Fibroblast of skin of back (primary cell): ENCODE measurements at regions not wholly inside any gene's neighbourhood (a gene's known extent, or its start where the extent isn't known, plus 50 kb on each side); places are given as distances from the start of the nearest gene placed in this dataset.
A peak's percentile ranks its signal among the peaks of the same experiment; 100 is the strongest.
"Not testable (repeated sequence)": the region's sequence is repeated elsewhere in the genome, so short reads cannot be mapped to it uniquely, and the experiment has no call there.

Experiments
- DNase-seq: peaks from one replicate; pipeline ENCODE4 v3.0.0-alpha.2; 2013

DNA sequence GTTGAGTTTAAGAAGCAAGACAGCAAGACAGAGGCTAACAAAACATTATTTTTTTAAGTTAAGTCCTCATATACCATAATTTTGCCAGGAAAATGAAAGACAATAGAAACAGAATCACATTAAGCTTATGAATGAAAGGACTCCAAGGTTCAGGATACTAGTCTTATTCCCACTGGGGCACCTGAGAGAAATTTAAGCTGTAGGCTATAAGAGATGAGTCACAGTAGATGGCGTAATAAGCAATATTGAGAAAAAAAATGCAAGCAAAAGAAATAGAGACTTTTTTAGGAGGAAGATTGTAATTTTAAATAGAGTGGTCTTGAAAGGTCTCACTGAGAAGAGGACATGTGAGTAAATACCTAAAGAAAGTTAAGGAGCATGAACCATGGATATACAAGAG lies 57.1 kb upstream of the KIF2B start:
- no peak for DNase-seq

DNA sequence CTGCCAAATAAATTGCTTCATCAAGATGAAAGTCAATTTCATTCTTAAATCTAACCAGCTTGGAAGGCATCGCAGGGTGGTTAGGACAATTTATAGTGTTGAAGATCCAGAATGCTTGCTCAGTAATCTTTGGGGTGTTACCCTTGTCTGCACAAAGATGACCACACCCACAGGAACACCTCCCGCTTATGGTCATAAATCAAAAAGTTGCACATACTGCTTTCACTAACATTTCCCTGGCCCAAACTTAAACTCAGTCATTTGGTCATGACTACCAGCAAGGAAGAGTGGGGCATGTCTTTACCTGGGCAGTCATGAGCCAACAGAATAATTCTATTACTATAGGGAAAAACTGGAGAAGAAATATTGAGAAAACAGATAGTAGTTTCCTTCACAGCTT lies 57.6 kb upstream of the KIF2B start:
- no peak for DNase-seq

DNA sequence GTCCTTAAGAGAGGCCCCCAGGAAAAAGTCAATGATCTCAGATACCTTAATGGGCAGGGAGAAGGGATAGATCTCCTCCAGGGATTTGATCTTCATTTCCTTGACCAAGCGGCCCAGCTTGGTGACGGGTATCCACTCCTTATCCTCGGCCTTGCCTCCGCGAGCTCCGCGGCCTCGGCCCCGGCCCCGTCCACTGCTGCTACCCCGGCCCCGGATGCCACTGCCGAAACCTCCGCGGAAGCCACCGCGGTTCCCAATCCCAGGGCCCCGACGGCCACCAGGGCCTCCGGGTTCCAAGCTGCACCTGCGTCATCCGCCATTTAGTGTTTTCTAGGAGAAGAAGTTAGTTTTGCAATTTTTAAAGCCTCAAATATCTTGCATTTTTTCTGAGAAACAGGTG lies 65.2 kb upstream of the KIF2B start:
- no peak for DNase-seq

DNA sequence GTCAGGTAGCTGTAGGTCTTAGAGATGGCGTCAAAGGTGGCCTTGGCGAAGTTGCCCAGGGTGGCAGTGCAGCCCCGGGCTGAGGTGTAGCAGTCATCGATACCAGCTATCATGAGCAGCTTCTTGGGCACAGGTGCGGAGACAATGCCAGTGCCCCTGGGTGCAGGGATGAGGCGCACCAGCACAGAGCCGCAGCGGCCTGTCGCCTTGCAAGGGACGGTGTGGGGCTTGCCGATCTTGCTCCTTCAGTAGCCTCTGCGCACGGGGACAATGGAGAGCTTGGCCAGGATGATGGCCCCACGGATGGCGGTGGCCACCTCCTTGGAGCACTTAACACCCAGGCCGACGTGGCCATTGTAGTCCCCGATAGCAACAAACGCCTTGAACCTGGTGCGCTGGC lies 65.6 kb upstream of the KIF2B start:
- not testable (repeated sequence) for DNase-seq

DNA sequence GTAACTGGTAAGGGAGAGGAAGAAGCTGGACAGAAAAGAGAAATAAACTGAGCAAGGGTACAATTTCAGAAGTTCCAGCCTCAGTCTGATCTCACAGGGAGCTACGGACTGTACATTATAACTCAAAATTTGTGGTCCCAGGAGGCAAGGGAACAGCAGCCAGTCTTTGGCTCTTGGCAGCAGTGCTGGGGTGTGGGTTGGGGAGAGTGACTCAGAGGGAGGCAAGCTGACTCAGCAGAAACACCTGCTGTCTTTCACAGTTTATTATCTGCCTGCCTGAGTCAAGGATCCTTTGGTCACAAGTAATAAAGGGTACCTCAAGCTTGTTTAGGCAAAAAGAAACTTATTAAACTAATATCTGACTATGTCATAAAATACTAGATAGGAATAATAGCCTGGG lies 73.5 kb upstream of the KIF2B start:
- DNase-seq = peak; percentile 6

DNA sequence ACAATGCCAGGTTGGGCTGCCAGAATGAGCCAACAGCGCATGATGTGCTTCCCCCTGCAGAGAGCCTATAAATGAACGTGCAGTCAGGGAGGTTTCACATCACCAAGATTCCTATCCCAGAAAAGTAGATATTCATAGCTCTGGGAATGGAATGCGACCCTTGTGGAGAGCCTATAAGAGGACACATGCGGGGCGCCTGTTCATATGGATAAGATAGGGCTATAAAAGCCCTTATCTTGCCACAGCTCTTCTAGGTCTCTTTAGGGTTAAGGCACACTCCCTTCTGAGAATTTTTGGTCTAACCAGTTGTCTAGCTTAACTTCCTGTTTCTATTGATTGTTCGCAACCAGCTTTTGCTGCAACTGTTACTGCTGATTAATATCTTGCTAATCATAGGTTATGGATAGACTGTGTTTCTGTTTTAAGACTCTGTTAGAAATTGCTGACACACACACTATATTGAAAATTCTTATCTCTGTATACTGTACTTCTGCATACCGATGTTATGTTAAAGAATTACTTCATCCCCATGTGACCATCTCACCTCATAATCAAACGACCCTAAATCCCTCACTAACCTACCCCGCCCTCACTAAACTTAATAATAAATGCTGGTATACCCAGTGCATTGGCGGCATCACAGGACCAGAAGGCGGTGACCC lies 74.4 kb upstream of the KIF2B start:
- DNase-seq = not testable (repeated sequence)

DNA sequence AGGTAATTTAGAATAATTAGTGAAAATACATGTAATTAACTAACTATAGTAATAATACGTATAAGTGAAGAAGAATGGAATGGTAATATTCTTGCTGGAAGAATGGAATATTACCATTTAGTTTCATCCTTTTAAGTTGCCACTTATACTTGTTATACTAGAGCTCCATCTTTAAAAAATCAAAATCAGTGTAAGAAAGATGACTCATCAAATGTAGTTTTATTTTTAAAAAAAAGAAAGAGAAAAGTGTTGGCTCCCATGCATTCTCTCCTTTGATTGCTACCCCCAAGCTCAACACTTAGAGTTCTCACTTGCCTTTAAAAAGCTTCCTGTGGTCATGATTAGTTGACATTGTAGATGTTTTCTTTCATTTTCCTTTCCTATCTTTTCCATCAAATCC lies 82.4 kb upstream of the KIF2B start:
- DNase-seq = no peak

DNA sequence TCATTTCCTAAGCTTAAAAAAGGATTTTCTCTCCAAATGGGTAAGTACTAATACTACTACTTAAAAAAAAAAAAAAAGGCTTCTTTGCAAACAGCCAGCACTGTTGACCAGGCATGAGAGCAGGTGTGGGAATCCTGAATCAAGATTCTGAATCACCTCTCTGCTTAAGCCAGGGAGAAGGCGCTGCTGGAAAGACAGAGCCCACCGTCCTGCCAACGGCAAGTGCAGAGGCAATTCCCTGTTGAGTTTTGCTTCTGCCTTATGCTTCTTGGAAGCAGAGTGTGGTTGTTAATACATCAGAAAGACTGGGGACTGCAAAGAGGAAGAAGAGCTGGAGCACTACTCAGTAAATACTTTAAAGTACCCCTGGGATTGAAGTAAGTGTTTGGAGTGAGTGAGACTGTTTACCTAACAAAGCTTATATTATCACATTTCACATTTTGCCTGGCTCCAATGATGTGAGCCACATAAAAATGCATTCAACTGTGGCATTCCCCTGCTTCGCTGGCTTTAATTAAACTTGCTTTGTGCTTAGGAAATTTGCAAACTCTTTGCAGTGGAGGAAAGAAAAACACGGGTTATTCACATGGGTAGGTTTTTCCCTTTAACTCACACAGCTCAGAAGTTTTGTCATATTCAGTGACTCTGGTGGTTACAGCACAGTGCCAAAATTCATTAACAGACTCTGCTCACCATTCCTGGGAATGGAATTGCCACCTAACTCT lies 86.0 kb upstream of the KIF2B start:
- no peak for DNase-seq

DNA sequence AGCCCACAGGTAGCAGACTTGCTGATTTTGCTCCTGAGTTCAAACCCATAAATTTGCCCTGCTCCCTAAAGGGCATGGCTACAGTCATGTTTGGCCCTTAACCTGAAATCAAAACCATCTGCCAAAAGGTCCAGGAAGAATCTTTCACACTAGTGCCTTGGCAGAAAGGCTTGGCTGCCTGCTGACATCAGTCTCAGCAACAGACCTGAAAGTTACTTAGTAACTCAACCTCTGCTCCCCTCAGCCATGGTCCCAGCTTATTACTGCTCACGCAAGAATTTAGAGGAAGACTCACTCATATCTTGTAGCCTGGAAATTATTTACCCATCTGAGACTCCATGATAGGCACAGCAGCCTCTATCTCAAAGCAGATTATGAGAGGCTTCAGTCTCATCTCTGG lies 98.0 kb upstream of the KIF2B start:
- no peak for DNase-seq

DNA sequence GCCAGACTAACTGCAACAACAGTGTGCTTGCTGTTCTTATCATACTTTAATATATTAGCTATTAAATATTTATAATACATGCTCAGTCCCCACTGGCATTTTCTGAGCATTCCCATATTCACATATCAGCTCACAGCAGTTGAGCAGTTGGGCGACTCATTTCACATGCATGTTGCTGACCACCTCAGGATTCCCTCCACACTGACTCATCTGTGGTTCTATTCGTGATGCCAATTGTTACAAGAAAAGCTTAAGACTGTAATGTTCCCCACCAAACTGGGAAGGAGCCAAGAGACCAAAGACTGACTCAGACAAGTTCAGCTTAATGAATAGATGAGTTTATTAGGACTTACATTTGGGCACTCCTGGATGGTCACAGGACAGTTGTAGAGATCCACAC lies 100.3 kb upstream of the KIF2B start:
- DNase-seq = peak; percentile 100

DNA sequence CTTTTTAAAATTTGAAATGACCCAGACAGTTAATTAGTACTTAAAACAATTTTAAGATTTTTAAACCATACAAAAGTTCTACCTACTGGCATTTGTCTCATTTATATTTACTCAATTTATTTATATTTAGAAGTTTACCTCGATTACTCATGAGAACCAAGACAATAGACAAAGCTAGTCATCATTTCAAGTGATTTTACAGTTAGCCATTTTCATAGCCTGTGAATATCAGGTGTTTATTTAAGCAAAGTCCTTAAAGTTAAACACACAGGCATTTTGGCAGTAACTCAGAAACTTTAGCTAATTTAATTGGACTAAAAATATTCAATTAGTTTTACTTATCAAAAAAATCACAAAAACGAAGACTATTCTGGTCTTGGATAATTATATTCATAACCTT lies 101.6 kb upstream of the KIF2B start:
- no peak for DNase-seq

DNA sequence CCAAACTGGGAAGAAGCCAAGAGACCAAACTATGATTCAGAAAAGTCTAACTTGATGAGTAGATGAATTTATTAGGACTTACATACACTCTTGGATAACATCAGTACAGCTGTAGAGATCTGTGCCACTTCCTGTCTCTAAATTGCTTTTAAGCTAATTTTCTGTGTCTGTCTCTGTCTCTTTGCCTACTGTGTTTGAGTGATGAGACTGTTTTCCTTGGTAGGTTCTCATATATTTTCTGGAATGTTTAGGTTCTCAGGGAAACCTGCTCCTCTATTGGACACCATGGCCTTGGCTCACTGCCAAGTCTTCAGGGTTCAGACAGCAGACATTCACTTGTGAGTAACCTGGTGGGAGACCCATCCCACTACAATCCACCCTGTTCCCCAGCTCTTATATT lies 103.5 kb upstream of the KIF2B start:
- peak; percentile 44 for DNase-seq

DNA sequence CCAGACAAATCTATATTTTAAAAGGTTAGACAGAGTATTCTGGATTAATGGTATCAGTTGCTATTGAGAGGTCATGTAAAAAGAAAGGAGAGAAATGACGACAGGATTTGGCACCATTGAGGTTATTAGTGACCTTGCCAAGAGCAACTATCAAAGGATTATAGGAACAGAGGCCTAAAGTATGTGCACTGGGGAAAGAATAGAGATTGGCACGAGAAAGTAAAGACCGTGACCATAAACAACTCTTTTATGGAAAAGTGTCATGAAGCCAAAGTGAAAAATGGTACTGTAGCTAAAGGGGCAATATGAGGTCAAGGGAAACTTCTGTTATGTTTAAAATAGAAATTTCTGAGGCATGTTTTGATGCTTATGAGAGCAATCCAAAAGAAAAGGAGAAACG lies 115.2 kb upstream of the KIF2B start:
- no peak for DNase-seq

DNA sequence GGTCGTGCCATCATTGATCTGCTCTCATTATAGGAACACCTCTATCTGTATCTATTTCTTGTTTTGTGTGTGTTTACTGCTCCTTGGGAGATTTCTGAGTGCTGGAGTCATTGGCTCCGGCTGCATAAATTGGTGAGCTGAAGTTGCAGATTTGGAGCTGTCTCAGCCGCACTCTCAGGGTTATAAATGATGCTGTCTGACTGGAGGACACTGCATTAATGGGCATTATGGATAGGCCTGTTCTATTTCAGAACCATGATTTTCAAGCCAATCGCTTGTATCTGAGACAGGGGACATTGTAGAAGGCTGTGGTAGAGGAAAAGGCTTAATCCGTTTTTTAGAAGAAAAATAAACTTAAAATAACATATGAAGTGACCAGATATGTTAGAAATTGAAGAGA lies 126.4 kb upstream of the KIF2B start:
- DNase-seq = no peak

DNA sequence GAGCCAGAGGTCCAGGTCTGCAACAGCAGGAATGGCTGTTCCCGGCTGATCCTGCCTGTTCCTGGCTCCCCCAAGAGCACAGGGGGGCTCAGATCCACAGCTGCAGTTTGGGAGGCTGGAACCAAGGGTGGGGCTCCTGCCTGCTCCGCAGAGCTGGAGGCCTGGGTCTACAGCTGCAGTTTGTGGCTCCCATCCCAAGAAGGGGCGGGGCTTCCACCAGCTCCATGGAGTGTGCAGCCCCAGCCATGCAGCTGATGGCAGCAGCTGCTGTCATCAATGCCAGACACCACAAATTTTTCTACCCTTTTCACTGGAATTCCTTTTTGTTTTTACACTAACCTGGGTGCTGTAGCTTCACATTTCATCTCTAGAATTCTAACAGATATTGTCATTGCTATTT lies 135.4 kb upstream of the KIF2B start:
- no peak for DNase-seq

DNA sequence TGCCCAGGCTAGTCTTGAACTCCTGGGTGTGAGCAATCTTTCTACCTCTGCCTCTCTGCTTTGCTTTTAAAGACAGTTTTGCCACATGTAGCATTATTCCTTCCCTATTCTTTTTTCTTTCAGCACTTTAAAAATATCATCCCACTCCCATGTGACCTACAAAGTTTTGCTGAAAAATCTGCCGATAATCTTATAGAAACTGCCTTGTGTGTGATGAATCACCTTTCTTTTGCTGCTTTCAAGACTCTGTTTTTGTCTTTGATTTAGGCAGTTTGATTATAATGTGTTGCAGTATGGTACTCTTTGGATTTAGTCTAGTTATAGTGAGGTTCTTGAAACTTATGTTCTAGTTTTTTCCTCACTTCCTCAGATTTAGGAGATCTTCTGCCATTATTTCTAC lies 142.0 kb upstream of the KIF2B start:
- no peak for DNase-seq

DNA sequence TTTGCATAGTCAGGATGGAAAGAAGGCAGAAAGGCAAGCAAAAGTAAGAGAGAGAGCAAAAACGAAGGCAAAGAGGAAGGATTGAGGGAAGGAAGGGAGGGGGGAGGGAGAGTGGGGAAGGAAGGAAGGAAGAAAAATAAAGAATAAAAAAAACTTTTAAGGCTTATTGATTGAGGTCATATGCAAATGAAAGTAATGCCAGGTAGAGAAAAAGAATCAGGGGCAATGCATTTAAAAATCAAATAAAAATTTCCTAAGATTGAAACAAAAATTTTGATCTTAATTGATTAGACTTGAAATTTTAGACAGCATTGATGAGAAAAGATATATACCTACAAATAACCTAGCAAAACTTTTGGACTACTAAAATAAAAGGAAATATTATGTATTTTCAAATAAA lies 153.9 kb upstream of the KIF2B start:
- DNase-seq = no peak

DNA sequence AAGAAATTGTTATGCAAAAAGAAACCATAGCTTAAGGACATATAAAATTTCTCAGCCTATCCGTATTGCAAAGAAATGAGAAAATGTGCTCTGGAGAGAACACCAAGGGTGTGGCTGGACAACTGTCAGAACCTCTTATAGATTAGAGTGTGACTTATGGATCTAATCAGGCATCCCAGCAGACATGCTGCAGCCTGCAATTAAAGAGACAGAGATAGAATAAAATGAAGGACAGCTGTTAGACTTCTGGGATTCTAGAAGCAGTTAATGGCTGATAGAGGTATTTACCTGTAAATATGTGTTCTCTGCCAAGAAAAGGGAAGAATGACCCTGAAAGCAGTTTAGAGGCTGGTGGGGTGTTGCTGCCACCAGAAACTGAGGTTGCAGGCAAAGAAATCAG lies 160.1 kb upstream of the KIF2B start:
- no peak for DNase-seq

DNA sequence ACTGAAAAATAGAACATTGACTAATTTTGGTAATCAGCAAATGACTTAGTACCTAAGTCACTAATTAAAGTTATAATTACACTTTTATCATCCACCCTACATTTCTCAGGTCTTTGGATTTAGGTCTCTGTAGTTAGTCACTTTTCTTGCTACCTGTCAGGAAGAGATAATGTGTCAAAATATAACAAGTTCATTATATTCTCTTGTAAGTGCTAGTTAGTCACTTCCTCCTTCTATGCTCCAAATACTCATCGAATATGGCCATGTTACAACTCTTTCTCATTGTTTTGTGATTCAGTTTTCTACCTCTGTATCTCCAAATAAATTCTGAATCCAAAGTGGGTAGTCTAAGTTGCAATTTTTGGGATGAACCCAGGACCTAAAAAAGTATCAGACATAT lies 163.5 kb upstream of the KIF2B start:
- no peak for DNase-seq

DNA sequence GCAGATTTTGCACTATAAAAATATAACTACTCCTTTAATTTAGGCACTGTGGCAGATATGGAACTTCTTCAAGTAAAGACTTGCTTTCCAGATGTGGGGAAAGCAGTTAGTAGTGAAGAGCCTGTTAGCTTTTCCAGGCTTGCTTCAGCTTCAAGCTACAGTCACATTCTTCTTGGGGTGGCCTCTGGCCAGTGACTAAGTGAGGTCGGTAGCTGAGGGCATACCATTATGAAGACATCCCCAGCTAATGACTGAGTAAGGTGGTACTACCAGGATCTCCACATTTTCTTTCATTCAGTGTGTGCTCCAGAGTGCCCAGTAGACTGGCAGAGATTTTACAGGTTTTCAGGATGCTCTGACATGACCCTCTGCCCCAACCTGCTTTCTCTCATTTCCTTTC lies 167.1 kb upstream of the KIF2B start:
- peak; percentile 3 for DNase-seq

DNA sequence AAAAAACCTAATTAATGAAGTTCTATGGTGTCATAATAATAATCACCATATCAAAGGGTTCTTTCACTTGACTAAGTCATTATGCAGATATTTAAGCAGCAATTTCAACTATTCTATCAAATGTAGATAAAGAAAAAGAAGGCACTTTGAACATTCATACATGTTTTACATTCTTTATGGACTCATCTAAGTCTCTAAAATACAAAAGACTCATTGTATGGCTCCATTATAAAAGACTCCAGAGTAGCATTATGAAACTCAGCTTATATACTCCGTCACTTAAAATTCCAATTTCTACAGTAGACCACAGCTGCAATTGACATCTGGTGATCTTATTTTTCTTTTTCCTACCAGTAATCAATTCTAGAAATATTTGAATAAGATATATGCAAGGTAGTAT lies 173.5 kb upstream of the KIF2B start:
- no peak for DNase-seq

DNA sequence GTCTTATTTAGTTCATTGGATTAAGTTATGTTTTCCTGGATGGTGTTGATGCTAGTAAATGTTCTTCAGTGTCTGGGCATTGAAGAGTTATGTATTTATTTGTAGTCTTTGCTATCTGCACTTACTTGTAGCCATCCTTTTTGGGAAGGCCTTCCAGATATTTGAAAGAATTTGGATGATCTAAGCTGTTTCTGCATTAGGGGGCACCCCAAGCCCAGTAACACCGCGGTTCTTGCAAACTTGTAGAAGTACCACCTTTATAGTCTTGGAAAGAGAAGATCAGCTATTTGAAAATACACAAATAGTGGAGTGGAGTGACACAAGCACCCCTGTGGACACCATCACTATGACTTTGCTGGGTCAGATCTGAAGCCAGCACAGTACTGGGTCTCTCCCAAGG lies 175.9 kb upstream of the KIF2B start:
- no peak for DNase-seq

DNA sequence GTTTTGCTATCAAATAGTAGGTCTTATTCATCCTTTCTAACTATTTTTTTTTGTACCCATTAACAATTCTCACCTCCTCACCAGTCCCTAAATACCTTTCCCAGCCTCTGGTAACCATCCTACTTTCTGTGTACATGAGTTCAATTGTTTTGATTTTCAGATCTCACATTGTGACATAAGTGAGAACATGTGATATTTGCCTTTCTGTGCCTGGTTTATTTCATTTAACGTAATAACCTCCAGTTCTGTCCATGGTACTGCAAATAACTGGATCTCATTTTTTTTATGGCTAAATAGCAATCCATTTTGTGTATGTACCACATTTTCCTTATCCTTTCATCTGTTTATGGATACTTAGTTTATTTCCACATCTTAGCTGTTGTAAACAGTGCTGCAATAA lies 181.9 kb upstream of the KIF2B start:
- DNase-seq = no peak

DNA sequence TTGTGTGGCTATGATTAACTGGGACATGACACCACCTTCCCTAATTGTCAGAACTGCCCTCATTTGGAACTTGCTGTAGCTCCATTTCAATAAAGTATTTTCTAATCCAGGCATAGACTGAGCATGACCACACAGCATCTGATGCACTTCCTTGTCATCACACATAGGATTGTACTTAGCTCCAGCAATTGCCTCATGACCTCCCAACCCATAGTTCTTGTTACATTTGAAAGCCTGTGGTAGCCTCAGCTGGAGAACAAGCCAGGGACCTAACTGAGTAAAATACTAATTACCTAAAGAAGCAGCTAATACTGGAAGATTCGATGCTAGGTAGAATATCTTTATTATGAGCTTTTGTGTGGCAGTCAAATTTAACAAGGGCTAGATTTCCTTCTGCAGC lies 187.3 kb upstream of the KIF2B start:
- no peak for DNase-seq

DNA sequence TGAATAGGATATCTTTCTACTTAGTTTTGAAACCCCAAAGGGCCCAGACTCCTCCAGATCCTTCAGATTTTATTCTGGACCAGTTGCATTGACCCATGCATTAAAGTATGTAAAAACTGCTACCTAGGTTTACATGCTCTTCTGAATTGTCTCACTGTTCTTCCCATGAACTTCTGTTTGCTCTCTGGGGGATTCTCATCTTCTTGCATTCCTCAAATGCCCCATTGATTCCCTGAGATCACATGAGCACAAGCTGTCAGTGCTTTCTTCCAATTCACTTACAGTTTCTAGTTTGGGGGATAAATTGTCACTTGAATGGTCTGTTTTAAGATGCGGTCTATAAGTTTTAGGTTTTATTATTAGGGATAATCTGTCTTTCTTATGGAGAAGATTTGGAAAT lies 188.9 kb upstream of the KIF2B start:
- DNase-seq = peak; percentile 34
